ENCODE measurements at regions not wholly inside any gene's neighbourhood (a gene's known extent, or its start where the extent isn't known, plus 50 kb on each side); places are given as distances from the start of the nearest gene placed in this dataset.

DNA sequence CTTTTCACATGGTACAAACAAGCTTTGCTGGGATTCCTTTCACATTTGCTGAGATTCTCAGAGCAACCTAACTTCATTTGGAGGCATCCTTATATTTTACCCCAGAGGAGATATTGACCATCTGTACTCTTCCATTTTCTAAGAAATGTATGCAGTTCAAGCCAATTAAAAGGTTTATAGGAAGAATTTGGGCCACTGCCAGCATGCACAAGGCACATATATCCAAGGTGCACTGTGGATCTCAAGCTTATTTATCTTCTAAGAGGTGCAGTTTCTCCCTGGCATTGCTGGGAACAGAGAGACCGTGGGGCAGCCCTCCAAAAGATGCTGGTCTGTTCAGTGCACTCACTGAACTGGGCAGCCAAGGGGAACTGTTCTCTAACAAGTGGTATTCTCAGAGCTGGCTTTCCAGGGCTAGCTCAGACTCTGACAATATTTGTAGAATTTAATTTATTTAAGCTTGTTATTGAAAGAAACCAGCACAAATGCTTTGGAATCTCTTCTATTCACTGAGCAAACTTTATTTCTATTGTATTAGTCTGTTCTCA, 213.3 kb downstream of the TENT4A start:
- no peak for DNase-seq

DNA sequence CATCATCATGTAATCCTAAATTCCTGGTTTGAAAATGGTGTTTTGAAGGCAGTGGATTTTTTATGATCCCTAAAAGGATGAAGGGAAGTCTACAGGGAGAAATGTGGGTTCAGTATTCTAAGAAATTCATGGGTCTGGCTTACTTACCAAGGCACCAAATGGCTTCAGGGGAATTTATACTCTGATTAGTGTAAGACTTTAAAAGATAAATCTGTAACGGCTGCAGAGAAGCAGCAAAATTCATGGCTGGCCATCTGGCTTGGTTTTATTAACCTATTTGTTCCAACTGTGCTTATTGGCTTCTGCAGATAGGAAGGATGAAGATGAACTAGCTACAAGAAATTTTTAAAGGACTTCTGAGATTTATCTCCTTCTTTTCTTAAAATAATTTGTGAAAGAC, 222.8 kb downstream of the TENT4A start:
- no peak for DNase-seq

DNA sequence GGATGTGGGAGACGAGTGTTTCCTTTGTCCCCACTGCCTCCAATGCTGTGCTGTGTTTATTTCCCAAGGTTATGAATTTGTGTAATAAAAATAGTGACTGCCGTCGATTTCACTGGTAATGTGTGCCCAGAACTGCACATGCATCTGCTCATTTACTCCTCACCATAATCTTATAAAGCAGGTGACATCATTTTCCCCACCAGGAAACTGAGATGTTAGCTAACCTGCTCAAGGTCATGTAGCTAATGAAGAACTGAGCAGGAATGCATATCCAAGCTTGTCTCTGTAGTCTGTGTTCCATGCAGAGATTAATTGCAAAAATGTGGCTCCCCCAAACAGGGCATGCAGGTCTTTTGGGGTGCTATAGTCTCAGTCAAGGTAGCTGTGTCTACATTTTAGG, 224.4 kb downstream of the TENT4A start:
- DNase-seq: no peak

DNA sequence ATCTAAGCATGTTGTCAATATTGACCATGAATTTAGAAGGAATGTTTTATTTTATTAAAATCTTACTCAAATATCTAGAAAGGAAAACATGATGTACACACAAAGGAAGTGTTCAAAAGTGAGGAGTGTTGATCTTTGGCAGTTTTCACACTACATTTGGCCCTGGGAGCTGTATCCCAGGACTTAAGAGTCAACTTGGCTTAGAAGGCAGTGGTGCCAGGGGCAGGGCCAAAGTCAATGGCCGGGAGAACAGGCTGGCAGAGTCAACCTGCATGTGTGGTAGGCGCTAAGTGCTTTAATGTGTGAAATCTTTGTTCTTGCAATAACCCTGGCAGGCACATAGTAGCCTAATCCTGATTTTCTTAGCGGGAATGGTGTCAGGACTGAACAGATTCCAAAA, 228.4 kb downstream of the TENT4A start:
- DNase-seq: no peak

DNA sequence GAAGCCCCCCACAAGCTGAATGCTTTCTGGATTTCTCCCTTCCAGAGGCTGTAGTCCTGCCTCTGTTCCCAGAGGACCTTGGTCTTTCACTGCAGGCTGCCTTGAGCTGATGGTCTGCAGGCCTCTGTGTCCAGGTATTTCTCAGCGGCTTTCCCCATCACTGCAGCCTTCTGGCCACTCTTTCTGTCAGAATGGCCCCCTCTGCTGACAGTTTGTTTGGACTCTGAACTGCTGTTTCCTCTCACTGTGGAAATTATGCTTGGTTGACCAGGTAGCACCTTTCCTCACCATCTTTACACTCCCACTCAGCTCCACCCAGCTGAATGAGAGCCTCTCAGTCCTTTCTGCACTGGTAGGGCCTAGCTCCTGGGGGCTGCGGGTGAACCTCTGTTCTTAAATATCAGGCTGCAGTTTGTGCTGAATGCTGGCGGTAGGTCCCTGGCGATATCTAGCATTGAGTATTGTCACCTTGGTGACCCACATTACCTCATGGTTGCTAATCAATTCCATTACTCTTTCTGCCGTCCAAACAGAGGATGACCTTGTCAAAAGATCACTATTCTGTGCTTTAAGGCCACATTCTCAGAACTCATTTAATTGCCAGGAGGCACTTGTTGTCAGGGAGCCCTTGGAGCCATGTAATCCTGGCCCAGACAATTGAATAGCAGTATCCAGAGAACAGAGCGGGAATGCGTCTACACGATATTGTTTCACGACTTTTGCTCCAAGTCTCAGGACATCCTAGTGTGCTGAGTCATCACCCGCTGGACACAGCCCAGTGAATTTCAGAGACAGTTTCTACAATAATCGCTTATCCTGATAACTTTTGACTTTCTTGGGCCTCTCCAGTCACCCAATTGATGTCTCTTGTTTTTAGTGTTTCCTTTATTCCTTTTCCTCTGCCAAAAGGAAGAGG, 230.2 kb downstream of the TENT4A start:
- DNase-seq: no peak

DNA sequence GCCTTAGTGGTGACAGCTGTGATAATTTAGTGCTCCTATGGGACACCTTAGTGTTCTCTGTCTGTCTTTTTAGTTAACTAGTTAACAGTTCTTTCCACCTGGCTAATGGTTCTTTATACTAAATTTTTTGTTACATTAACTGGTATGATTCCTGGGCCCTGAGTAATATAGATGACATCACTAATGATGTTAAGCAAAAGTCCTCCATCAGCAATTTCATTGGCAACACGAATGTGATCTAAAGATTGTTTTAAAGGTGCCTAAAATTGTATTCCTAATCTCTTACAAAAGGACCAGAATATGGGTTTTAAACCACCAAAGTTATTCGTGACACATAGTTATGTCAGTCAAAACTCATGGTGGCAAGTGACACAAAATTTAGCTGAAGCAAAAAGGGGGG, 235.3 kb downstream of the TENT4A start:
- no peak for DNase-seq

DNA sequence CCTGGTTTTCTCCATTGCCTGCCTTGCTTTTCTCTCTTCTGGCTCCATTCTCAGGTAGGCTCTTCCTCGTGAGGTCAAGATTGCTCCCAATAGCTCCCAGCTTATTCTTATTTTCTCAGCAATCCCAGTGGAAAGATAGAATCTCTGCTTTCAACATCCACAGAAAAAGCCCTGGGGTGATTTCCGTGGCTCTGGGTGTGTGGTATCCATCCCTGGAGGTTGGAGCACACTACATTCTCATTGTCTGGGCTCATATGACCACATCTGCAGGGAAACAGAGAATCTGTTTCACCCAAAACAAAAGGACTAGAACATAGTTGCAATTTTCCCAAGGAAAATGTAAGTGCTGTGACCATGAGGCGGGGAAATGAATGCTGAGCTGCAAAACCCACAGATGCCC, 236.0 kb downstream of the TENT4A start:
- DNase-seq: no peak

DNA sequence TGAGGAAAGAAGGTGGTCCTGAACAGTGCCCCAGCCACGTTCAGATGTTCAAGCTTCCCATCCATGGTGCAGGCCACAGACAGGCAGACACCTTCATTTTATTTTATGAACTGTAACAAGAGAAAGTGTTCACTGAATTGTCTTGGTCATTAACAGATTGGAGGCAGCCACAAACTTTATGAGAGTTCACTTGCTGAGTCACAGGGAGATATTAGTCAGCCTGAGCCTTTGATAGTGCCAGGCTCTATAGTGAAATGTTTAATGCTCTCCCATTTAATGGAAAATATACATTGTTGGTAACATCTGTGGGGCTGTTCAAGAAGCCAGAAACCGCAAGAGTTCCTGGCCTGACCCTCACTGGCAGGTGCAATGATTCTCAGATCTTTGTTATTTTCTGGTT, 237.0 kb downstream of the TENT4A start:
- no peak for DNase-seq

DNA sequence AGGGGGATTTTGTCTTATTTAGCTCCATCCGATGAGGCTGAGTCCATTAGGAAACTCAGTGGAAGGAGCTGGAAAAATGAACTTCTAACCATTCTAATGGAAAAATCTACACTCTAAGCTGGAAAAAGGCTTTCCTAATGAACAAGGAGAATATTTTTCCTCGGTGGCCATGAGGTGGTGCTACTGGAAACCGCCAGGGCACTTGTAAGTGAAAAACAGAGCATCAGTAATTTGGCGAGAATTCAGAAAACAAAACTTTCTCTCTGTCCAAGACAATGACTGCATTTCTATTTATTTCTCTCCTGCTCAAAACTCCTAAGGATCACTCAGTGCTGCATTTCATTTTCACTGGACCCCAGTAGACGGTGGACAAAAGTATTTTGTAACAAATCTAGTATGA, 237.6 kb downstream of the TENT4A start:
- DNase-seq: no peak

DNA sequence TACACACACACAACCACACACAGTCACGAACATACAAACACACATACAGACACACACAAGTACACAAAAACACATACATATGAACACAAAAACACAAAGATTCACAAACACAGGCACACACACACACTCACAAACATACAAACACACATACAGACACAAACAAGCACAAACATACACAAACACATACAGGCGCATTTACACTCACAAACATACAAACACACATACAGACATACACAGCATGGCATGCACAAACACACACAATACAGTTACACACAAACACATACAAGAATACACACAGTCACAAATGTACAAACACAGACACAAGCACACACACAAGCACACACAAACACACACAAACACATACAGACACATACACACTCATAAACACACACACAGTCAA, 247.9 kb downstream of the TENT4A start:
- DNase-seq: no peak

DNA sequence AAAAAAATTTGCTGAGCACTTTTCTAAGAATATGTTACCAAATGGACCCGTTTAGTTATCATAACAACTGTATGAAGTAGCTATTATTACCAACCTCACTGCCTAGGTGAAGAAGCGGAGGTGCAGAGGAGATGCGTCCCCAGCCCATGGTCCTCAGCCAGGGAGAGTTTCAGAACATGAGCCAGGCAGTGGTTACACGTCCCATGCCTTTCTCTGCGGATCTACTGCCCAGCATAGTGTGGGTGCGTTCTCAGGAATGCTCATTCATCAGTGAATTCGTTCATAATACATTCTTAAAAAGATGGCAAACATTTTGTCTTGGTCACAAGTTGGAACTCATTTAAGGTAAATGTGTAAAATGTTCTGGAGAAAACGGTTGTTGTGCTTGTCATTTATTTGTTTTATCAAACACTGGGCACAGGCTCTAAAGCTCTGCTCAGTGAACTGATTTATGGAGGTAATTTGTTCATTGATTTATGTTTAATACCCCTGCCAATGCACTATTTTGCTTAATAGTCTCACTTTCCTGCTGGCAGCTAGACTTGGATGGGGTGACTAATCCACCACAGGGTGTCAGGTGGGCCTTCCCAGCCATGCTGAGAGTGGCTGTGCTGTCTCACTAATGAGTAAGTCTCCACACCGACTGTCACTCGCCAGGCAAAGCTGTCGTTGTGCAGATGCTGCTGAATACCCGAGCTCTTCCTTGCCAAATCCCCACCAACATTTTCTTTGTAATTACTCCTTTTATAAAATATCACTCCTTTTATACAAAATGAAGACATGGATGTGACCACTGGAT, 248.8 kb downstream of the TENT4A start:
- DNase-seq: no peak

DNA sequence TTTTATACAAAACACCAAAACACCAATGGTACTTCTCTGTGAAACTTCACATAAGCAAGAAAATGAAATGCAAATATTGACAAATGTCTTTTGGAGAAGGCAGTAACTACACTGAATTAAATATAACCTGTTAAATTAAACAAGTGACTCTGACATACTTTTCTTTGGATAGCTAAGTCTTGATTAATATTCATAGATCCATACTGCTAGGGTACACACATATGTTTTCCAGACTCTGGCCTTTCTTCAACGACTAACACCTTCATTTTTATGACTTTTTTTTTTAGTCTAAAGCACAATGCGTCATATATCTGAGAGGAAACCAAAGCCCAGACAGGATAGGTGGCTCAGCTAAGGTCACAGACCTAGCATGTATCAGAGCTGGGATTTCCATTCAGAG, 263.7 kb downstream of the TENT4A start:
- no peak for DNase-seq

DNA sequence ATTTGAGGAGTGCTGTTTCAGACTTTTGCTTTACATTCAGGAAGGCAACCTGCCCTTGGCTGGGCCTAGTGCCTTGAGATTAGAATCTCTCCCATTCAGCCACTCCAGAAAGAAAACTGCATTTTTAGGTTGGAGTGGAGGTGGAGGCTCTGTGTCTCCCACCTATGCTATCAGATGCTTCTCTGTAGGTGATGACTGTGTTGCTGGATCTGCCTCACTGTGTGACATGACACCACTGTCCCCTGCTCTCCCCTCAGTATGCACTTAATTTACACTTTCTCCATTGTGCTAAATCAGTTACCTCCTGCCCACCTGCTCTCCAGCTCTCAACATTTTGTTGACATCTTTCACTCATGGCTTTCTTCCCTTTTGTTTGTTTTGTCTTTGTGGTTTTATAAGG, 265.8 kb downstream of the TENT4A start:
- no peak for DNase-seq

DNA sequence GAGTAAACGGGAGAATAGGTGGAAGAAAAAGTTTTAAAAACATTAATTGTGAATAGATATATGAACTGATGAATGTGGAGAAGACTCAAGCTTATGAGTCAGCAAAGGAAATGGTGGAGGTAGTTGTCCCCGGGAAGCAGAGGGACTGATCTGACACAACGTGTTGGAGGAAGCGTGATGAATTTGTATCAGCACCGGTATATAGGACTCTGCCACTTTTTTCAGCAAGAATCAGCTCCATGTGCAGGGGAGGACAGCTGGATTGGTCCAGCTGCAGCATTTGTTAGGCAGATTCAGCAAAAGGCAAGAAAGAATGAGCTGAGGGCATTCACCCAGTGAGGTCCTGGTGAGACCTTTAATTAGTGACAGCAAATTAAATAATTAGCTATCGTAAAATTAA, 276.0 kb downstream of the TENT4A start:
- DNase-seq: no peak

DNA sequence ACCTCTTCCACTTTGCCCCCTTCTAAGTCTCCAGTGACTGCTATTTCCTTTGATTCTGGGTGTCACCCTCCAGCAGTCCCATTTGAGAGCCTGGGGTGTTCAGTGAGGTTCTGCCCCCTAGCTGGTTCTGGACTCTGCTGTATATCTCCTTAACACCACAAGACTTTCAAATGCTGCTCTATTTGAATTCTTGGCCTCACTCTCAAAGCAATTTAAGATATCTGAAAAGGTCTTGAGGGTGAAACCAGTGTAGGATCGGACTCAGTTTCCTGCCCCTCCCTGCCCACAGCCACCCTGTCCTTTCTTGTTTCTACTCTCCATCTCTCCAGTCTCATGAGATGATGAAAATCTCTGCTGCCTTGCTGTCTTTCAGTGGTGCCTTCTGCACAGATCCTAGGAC, 280.9 kb downstream of the TENT4A start:
- no peak for DNase-seq

DNA sequence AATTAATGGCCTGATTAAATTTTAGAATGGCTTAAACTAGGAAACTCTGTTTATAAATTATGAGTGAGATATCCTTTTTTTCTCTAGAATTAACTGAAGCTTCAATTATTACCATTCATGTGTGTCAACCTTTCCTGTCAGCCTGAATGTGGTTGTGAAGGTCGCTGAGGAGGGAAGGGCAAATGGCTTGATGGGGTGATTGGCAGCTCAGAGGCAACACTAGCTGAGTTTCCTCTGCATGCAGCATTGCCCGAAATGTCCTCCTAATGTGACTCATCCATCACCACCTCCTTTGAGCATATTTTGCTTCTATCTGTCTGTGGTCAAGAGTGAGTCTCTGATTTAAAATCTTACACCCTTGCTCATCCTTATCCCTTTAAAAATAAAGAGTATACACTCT, 281.9 kb downstream of the TENT4A start:
- DNase-seq: no peak

DNA sequence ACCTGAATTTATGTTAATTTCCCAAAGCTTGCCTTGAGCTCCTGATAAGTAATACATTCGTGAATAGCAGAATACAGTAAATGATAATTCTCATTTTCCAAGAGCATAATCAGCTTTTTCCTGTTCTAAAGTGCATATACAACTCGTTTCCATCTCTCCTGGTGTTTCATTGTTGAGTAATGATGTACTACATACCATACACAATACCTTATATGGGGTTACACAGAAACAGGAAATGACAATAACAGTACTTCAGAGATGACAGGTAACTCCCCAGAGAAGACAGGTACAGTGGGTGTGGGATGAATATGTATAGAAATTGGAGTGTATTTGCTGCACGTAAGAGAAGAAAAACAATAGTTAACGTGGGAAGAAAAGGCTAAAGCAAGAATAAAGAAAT, 287.1 kb downstream of the TENT4A start:
- DNase-seq: no peak

DNA sequence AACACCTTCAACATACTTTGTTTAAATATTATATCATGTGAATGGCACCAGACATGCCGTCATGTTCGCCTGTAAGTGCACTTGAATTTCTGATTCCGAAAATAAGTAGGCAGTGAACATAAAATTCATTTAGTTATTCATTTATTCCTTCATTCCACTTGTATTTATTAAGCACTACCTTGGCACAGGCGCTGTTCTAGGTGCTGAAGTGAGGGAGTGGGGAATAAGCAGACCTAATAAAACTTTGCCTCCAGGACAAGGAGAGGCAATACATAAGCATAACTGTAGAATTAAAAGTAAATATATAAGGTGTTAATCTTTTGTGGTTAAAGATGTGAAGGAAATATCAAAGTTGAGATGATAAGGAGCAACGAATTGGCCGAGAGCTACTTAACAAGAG, 297.4 kb downstream of the TENT4A start:
- no peak for DNase-seq

DNA sequence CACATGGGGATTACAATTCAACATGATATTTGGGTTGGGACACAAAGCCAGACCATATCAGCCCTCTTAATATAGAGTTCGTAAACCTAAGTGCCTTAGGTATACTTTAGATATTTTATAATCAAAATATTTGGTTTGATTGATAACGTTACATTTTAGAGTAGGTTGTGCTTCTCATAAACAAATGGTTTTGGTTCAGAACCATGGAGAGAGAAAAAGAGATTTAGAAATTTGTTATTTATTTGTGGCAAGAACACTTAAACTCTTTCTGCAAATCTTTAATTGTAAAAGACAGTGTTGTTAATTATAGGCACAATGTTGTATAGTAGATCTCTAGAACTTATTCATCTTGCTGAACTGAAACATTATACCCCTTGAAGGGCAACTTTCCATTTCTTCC, 298.8 kb downstream of the TENT4A start:
- no peak for DNase-seq

DNA sequence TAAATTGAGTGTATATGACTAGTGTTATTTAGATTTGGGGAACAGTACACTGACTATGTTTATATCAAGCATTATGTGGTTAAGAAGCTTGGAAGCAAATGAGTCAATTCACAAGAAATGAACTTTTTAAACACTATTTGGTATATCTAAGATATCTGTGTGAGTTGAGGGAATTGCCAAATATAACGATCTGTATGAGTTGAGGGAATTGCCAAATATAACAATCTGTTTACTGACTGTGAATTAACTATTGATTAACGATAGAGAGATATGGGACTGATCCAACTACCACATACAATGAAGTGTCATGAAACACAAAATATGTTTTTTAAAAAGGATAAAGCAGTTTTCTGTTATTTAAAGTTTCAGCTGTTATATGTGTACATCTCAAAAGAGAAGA, 301.4 kb downstream of the TENT4A start:
- DNase-seq: no peak

DNA sequence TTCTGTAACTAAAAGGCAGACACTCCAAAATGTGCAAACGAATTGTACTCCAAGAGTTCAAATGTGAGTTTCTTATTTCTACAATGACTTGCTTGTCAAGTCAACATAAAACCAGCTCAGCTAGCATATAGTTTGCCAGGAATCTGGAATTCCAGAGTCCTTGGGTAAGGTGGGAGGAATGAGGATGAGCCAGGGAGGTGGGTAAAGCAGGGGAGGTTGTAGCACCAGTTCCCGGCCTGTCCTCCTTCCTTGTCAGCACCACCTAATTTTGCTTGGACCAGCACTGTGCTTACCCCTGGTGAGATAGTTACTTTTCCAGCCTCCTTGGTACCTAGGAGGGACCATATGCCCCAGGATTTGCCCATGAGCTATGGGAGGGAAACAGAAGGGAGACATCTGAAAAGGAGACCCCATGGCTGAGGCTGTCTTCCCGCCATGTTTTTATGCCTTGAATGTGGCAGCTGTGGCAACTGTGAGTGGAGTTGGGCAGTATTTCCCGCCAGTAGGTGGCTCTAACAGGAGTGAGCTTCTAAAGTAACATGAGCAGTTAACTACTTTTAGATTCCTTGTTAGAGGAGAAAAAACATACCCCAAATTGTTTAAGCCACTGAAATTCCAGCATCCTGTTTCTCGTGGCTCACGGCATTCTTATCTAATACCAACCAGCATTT, 302.5 kb downstream of the TENT4A start:
- no peak for DNase-seq

DNA sequence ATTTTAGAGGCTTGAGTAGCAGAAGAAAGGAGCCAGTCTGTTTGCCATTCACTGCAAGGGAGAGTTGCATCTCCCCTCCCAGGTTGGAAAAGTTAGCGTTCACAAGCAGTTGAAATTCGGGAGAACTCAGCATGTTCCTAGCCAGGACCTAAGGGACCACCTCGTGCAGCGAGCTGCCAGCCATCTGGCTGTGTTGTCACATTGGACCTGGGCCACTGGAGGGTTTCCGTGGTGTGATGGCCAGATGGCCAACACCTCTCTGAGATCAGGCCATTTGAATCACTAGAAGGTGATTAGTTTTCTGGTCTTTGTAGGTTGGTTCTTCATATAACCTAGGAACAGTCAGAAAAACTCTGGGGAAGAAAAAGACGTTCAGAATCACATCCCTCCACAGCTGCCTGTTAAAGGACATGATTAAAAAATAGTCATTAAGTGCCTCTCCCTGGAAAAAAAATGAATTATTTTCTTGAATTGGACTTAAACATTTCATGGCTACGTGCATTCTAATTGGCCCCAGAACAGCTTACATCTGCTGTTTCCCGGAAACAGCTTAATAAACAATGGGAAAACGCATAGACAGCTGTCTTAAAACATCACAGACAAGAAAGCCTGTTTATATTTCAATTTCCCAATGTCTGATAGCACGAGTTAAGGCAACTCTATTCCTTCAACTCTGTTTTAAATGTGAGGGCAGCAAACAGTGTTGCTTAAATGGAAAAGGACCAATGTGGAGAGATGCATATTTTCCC, 303.9 kb downstream of the TENT4A start:
- DNase-seq: no peak

DNA sequence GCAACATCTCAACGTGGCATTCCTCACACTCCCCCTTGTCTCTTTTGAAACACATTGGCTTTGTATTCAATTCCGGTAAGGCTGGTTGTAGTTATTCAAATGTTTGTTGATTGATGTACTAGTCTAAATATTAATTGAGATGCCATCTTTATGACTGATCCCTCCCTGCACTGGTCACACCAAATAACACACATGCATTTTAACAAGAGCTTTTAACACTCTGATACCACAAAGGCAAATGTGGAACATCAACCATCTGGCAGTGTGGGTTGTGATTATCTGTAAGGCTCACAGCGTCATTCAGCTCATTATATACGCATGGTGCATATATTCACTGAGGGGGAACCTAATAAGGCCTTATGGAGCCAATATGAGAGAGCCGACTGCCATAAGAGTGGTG, 305.0 kb downstream of the TENT4A start:
- no peak for DNase-seq

Data from NCI-H2107 (cell line).